ENCODE measurements at regions not wholly inside any gene's neighbourhood (a gene's known extent, or its start where the extent isn't known, plus 50 kb on each side); places are given as distances from the start of the nearest gene placed in this dataset.

GRCh38 chr12:43208221-43208620 is 343.8 kb downstream of the ADAMTS20 start:
- TF ChIP-seq CTCF (IDR thresholded peaks at IDR 0.05; ENCODE audit: poor library complexity, severe bottlenecking), result no peak
- no peak for TF ChIP-seq REST (IDR thresholded peaks at IDR 0.05; ENCODE audit: borderline replicate concordance)
- TF ChIP-seq POLR2AphosphoS5 (IDR thresholded peaks at IDR 0.05), result no peak
- TF ChIP-seq RAD21 (conservative IDR thresholded peaks at IDR 0.05), result no peak
- no peak for TF ChIP-seq SMC3 (conservative IDR thresholded peaks at IDR 0.05; ENCODE audit: poor library complexity)
- TF ChIP-seq EZH2 (IDR thresholded peaks at IDR 0.05; ENCODE audit: borderline replicate concordance, insufficient read depth, low read length, poor library complexity, severe bottlenecking), result no peak
- TF ChIP-seq TAF1 (IDR thresholded peaks at IDR 0.05; ENCODE audit: low read depth), result no peak
- no peak for TF ChIP-seq EP300 (conservative IDR thresholded peaks at IDR 0.05; ENCODE audit: poor library complexity, severe bottlenecking)
